Smooth muscle cell (in vitro differentiated cells): ENCODE measurements at regions not wholly inside any gene's neighbourhood (a gene's known extent, or its start where the extent isn't known, plus 50 kb on each side); places are given as distances from the start of the nearest gene placed in this dataset.

ENCODE experiments used
- DNase-seq: peaks from one replicate; lab custom pipeline; 2025; ENCODE audit not compliant: unreplicated experiment; lab: John Stamatoyannopoulos, UW
- H2AFZ ChIP-seq: fragments of 200-600 bp; sonication (generic); 2 replicates; pipeline ENCODE4 v1.6.0; 2016; ENCODE audit warnings: antibody characterized with exemption, low read depth, mild to moderate bottlenecking
- H3F3A ChIP-seq: fragments of 200-600 bp; sonication (generic); 2 replicates; pipeline ENCODE4 v1.6.0; 2017; ENCODE audit warnings: antibody characterized with exemption, low read depth
- H3K27ac ChIP-seq: fragments of 200-600 bp; sonication (generic); 2 replicates; pipeline ENCODE4 v1.5.1; 2016; ENCODE audit warnings: low read depth, mild to moderate bottlenecking
- H3K27me3 ChIP-seq: fragments of 200-600 bp; sonication (generic); 2 replicates; pipeline ENCODE4 v1.6.1; 2016; ENCODE audit warnings: low read depth, mild to moderate bottlenecking
- H3K36me3 ChIP-seq: fragments of 200-600 bp; sonication (generic); 2 replicates; pipeline ENCODE4 v1.5.1; 2016; ENCODE audit warnings: low read depth
- H3K4me1 ChIP-seq: fragments of 200-600 bp; sonication (generic); 2 replicates; pipeline ENCODE4 v1.5.1; 2016; ENCODE audit warnings: low read depth
- H3K4me2 ChIP-seq: fragments of 200-600 bp; sonication (generic); 2 replicates; pipeline ENCODE4 v1.6.0; 2016; ENCODE audit warnings: mild to moderate bottlenecking
- H3K4me3 ChIP-seq: fragments of 200-600 bp; sonication (generic); 2 replicates; pipeline ENCODE4 v1.5.1; 2016; ENCODE audit warnings: mild to moderate bottlenecking
- H3K79me2 ChIP-seq: fragments of 200-600 bp; sonication (generic); 2 replicates; pipeline ENCODE4 v1.6.0; 2016; ENCODE audit warnings: low read depth, mild to moderate bottlenecking
- H3K9ac ChIP-seq: fragments of 200-600 bp; sonication (generic); 2 replicates; pipeline ENCODE4 v1.6.0; 2016; ENCODE audit warnings: low read depth
- H3K9me3 ChIP-seq: fragments of 200-600 bp; sonication (generic); replicated peaks from 2 replicates; pipeline ENCODE4 v1.5.1; 2016; ENCODE audit warnings: low read depth
- H4K20me1 ChIP-seq: fragments of 200-600 bp; sonication (generic); 2 replicates; pipeline ENCODE4 v1.6.0; 2016; ENCODE audit warnings: low read depth
- CTCF ChIP-seq: fragments of 200-600 bp; sonication (generic); IDR thresholded peaks from 2 replicates; pipeline ENCODE4 v1.5.1; 2017; ENCODE audit warnings: borderline replicate concordance, mild to moderate bottlenecking, antibody characterized with exemption; ENCODE audit not compliant: insufficient read depth, poor library complexity, severe bottlenecking
- WGBS: methylation state at CpG from one replicate; pipeline ENCODE4 v1.1.7; 2016; ENCODE audit warnings: low lambda C conversion rate; 5-methylcytosine and 5-hydroxymethylcytosine counted together

- Histone ChIP-seq H3F3A (no peaks in the 10 kb centered on the region), H3K27ac (no peak overlapping the region), H3K4me3 (no peak overlapping the region), H4K20me1 (no peaks in the 10 kb centered on the region), H3K9ac (no peak overlapping the region), H3K4me1 (no peaks in the 10 kb centered on the region), H2AFZ (no peak overlapping the region), H3K27me3 (peaks cover 7% of the 10 kb centered on the region), H3K9me3 (no peaks in the 10 kb centered on the region), H3K79me2 (no peaks in the 10 kb centered on the region), H3K36me3 (no peaks in the 10 kb centered on the region), H3K4me2 (no peak overlapping the region)
- DNase-seq = no peak
- WGBS = 93% methylated on average over 9 of the region's 9 CpGs
- TF ChIP-seq CTCF = no peak
These were observed 66.7 kb upstream of the ZNF536 start for GRCh38 chr19:30305346-30306060.

- no peak for TF ChIP-seq CTCF
These were observed 64.8 kb upstream of the ZNF536 start for GRCh38 chr19:30307191-30307974.

GRCh38 chr19:30309176-30309575 lies 63.0 kb upstream of the ZNF536 start:
- Histone ChIP-seq H3K27ac (no peak overlapping the region), H3F3A (no peaks in the 10 kb centered on the region), H3K9me3 (no peaks in the 10 kb centered on the region), H3K4me1 (no peaks in the 10 kb centered on the region), H3K4me2 (no peak overlapping the region), H4K20me1 (no peaks in the 10 kb centered on the region), H3K4me3 (no peak overlapping the region), H2AFZ (no peak overlapping the region), H3K9ac (no peak overlapping the region), H3K79me2 (no peaks in the 10 kb centered on the region), H3K36me3 (no peaks in the 10 kb centered on the region), H3K27me3 (peaks cover 7% of the 10 kb centered on the region)
- WGBS = 84% methylated on average over 6 of the region's 6 CpGs
- no peak for TF ChIP-seq CTCF
- DNase-seq = no peak

More at GRCh38 chr19:30307191-30307974, 64.8 kb upstream of the ZNF536 start:
- Histone ChIP-seq H3K79me2 (no peaks in the 10 kb centered on the region), H3K36me3 (no peaks in the 10 kb centered on the region), H4K20me1 (no peaks in the 10 kb centered on the region), H3K4me3 (no peak overlapping the region), H3K4me1 (no peaks in the 10 kb centered on the region), H3K9me3 (no peaks in the 10 kb centered on the region), H3K9ac (no peak overlapping the region), H2AFZ (no peak overlapping the region), H3K27me3 (peaks cover 7% of the 10 kb centered on the region), H3F3A (no peaks in the 10 kb centered on the region), H3K27ac (no peak overlapping the region), H3K4me2 (no peak overlapping the region)
- WGBS = 89% methylated on average over 13 of the region's 13 CpGs
- no peak for DNase-seq
